GM18502 (cell line): ENCODE measurements at regions not wholly inside any gene's neighbourhood (a gene's known extent, or its start where the extent isn't known, plus 50 kb on each side); places are given as distances from the start of the nearest gene placed in this dataset.
"Not testable (repeated sequence)": the region's sequence is repeated elsewhere in the genome, so short reads cannot be mapped to it uniquely, and the experiment has no call there.

Experiments used
- ATAC-seq: cut with Tn5 transposase; IDR thresholded peaks from one replicate; pipeline ENCODE4 v1.9.1; 2021; ENCODE audit warnings: mild to moderate bottlenecking; ENCODE audit not compliant: unreplicated experiment, poor library complexity

GRCh38 chrX:131869182-131869581, 153.9 kb upstream of the STK26 start:
- ATAC-seq: no peak

- no peak for ATAC-seq
Measured at GRCh38 chrX:131874300-131874699, 148.8 kb upstream of the STK26 start.

GRCh38 chrX:131875827-131876226, 147.3 kb upstream of the STK26 start:
- not testable (repeated sequence) for ATAC-seq

- no peak for ATAC-seq
Measured at GRCh38 chrX:131881194-131881593, 141.9 kb upstream of the STK26 start.

GRCh38 chrX:131885042-131885441, 138.1 kb upstream of the STK26 start:
- ATAC-seq: not testable (repeated sequence)

- ATAC-seq: not testable (repeated sequence)
Measured at GRCh38 chrX:131893857-131894256, 129.2 kb upstream of the STK26 start.

GRCh38 chrX:131894995-131895394, 128.1 kb upstream of the STK26 start:
- no peak for ATAC-seq

- ATAC-seq: no peak
Measured at GRCh38 chrX:131895807-131896206, 127.3 kb upstream of the STK26 start.

GRCh38 chrX:131901546-131901945, 121.6 kb upstream of the STK26 start:
- ATAC-seq: no peak

- no peak for ATAC-seq
Measured at GRCh38 chrX:131907488-131908314, 115.4 kb upstream of the STK26 start.

- ATAC-seq: no peak
Measured at GRCh38 chrX:131910586-131910985, 112.5 kb upstream of the STK26 start.

- no peak for ATAC-seq
Measured at GRCh38 chrX:131915488-131915887, 107.6 kb upstream of the STK26 start.

- ATAC-seq: no peak
Measured at GRCh38 chrX:131917588-131917987, 105.5 kb upstream of the STK26 start.

- no peak for ATAC-seq
Measured at GRCh38 chrX:131918839-131919238, 104.3 kb upstream of the STK26 start.

GRCh38 chrX:131923614-131924250, 99.4 kb upstream of the STK26 start:
- no peak for ATAC-seq

GRCh38 chrX:131938749-131939148, 84.4 kb upstream of the STK26 start:
- ATAC-seq: no peak

- ATAC-seq: no peak
Measured at GRCh38 chrX:131942034-131942433, 81.1 kb upstream of the STK26 start.

GRCh38 chrX:131944936-131945902, 77.9 kb upstream of the STK26 start:
- ATAC-seq: no peak

GRCh38 chrX:131951166-131951565, 71.9 kb upstream of the STK26 start:
- no peak for ATAC-seq

- no peak for ATAC-seq
Measured at GRCh38 chrX:131955099-131955777, 67.9 kb upstream of the STK26 start.
